ENCODE measurements at regions not wholly inside any gene's neighbourhood (a gene's known extent, or its start where the extent isn't known, plus 50 kb on each side); places are given as distances from the start of the nearest gene placed in this dataset.

DNA sequence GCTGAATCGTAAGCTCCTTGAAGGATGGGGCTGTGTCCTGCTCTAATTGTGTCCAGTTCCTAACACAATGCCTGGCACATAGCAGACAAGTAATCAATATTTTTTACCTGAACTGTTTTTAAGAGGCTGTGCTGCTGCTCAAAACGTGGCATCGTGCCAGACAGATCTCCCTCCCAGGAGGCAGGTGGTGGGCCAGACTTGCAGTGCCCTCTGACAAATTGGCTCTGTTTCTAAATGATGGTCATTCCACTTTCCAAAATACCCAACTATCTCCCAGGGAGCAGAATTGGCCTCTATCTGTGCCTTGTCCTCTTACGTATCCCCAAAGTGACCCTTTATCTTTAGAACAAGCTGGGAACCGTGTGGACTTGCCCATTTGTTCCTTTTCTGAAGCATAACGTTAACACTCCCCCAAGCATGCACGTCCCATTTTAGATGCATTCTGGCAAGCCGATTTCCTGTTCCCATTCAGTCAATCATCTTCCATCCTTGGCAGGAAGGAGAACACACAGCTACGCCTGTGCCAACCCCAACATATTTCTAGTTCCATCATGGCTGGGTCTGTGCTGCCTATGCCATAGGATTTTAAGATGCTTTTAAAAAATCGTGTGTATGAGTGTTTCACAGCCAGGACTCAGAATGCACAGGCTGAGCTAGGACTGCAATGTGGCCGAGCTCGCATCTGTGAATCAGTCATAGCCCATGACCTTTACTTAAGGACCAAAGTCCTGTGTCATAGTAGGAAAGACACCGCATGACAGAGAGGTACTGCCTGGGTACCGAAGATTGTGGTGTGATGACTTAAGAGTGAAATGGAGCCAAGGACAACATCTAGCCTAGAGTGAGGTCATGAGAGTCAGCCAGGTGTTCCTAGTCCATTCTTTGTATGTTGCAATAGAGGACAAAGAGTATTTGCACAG lies 408.6 kb downstream of the PRDM2 start:
- TF ChIP-seq EZH2 (IDR thresholded peaks at IDR 0.05; ENCODE audit: low read length, unreplicated experiment) (no peak), EZH2phosphoT487 (IDR thresholded peaks at IDR 0.05; ENCODE audit: borderline replicate concordance, low read length) (no peak)
- TF ChIP-seq, protein P1, sequence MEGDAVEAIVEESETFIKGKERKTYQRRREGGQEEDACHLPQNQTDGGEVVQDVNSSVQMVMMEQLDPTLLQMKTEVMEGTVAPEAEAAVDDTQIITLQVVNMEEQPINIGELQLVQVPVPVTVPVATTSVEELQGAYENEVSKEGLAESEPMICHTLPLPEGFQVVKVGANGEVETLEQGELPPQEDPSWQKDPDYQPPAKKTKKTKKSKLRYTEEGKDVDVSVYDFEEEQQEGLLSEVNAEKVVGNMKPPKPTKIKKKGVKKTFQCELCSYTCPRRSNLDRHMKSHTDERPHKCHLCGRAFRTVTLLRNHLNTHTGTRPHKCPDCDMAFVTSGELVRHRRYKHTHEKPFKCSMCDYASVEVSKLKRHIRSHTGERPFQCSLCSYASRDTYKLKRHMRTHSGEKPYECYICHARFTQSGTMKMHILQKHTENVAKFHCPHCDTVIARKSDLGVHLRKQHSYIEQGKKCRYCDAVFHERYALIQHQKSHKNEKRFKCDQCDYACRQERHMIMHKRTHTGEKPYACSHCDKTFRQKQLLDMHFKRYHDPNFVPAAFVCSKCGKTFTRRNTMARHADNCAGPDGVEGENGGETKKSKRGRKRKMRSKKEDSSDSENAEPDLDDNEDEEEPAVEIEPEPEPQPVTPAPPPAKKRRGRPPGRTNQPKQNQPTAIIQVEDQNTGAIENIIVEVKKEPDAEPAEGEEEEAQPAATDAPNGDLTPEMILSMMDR (conservative IDR thresholded peaks at IDR 0.05; ENCODE audit: low read depth, low read length): no peak
